Mesodermal cell (in vitro differentiated cells): ENCODE measurements at regions not wholly inside any gene's neighbourhood (a gene's known extent, or its start where the extent isn't known, plus 50 kb on each side); places are given as distances from the start of the nearest gene placed in this dataset.
"Not testable (repeated sequence)": the region's sequence is repeated elsewhere in the genome, so short reads cannot be mapped to it uniquely, and the experiment has no call there.

Source experiments
- H3K27ac ChIP-seq: 2 replicates; pipeline ENCODE4 v1.7.0; 2013; ENCODE audit warnings: mild to moderate bottlenecking, low read depth, low read length, moderate library complexity; ENCODE audit not compliant: severe bottlenecking
- H3K36me3 ChIP-seq: 2 replicates; pipeline ENCODE4 v1.7.1; 2013; ENCODE audit warnings: mild to moderate bottlenecking, low read length, moderate library complexity; ENCODE audit not compliant: control insufficient read depth, insufficient read depth
- H3K4me1 ChIP-seq: one replicate; pipeline ENCODE4 v1.7.1; 2013; ENCODE audit warnings: mild to moderate bottlenecking, low read length; ENCODE audit not compliant: insufficient read depth, control insufficient read depth, poor library complexity, severe bottlenecking
- H3K4me3 ChIP-seq: 2 replicates; pipeline ENCODE4 v1.7.0; 2013; ENCODE audit warnings: low read length, control low read depth, mild to moderate bottlenecking; ENCODE audit not compliant: insufficient read depth, poor library complexity, severe bottlenecking; ENCODE audit errors: extremely low read depth
- H3K9me3 ChIP-seq: 2 replicates; pipeline ENCODE4 v1.7.1; 2013; ENCODE audit warnings: mild to moderate bottlenecking, low read length, moderate library complexity; ENCODE audit not compliant: control insufficient read depth
- WGBS, 2 experiments: methylation state at CpG; one replicate each; pipeline ENCODE4 v1.1.5; 2013; ENCODE audit warnings: missing lambda C conversion rate in 2 of 2; ENCODE audit not compliant: insufficient coverage in 2 of 2; 5-methylcytosine and 5-hydroxymethylcytosine counted together

- H3K9me3 ChIP-seq = no peaks in the 10 kb centered on the region
- H3K27ac ChIP-seq = no peak overlapping the region
- no peaks in the 10 kb centered on the region for H3K36me3 ChIP-seq
- H3K4me3 ChIP-seq = no peak overlapping the region
- 86 to 93% methylated on average over 8 to 9 of the region's 11 CpGs for WGBS, 2 experiments
- no peaks in the 10 kb centered on the region for H3K4me1 ChIP-seq
These were observed 187.1 kb downstream of the TMEM114 start for GRCh38 chr16:8402981-8403843.

DNA sequence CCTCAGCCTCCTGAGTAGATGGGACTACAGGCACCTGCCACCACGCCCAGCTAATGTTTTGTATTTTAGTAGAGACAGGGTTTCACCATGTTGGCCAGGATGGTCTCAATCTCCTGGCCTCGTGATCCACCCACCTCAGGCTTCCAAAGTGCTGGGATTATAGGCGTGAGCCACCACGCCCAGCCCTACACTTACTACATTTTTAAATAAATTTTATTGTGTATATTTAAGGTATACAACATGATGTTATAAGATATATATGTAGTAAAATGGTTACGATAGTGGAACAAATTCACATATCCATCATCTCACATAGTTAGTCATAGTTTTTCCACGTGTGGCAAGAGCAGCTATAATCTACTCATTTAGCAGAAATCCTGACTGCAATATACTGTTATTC lies 189.6 kb downstream of the TMEM114 start:
- H3K9me3 ChIP-seq, H3K4me1 ChIP-seq, H3K36me3 ChIP-seq, H3K4me3 ChIP-seq, H3K27ac ChIP-seq: not testable (repeated sequence)
- WGBS, 2 experiments = 60 to 70% methylated on average over 1 to 2 of the region's 6 CpGs

GRCh38 chr16:8398548-8398947 lies 191.8 kb downstream of the TMEM114 start:
- Histone ChIP-seq H3K9me3 (no peaks in the 10 kb centered on the region), H3K4me1 (no peaks in the 10 kb centered on the region), H3K27ac (no peak overlapping the region), H3K36me3 (no peaks in the 10 kb centered on the region), H3K4me3 (no peak overlapping the region)
- WGBS, 2 experiments = no CpG with 5 or more reads among the region's 2 CpGs

- Histone ChIP-seq H3K27ac (no peak overlapping the region), H3K9me3 (no peaks in the 10 kb centered on the region)
- 80 to 86% methylated on average over 4 to 5 of the region's 5 CpGs for WGBS, 2 experiments
These were observed 193.1 kb downstream of the TMEM114 start for GRCh38 chr16:8397223-8397622.

DNA sequence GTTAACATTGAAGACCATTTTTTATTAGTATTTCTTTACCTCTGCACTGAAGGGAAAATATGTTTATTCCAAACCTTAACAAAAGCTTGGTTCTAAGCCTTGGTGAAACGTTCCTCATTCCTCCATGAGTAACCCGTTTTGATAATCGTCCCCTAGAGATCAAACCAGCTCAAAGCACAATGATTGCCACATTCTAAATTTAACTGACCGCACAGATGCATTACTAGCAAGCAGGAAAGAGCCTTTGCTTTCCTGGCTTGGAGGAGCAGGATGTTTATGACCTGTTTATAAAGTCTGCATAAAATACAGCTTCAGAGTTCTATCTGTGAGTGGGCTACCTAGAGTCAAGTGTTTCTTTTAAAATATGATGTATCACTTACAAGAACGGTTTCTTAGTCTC lies 193.8 kb downstream of the TMEM114 start:
- Histone ChIP-seq H3K9me3 (no peaks in the 10 kb centered on the region), H3K4me1 (no peaks in the 10 kb centered on the region), H3K36me3 (no peaks in the 10 kb centered on the region), H3K4me3 (no peak overlapping the region), H3K27ac (no peak overlapping the region)
- 79 to 92% methylated on average over 3 of the region's 5 CpGs for WGBS, 2 experiments

More at GRCh38 chr16:8397223-8397622, 193.1 kb downstream of the TMEM114 start:
- H3K36me3 ChIP-seq = no peaks in the 10 kb centered on the region
- no peaks in the 10 kb centered on the region for H3K4me1 ChIP-seq
- no peak overlapping the region for H3K4me3 ChIP-seq

DNA sequence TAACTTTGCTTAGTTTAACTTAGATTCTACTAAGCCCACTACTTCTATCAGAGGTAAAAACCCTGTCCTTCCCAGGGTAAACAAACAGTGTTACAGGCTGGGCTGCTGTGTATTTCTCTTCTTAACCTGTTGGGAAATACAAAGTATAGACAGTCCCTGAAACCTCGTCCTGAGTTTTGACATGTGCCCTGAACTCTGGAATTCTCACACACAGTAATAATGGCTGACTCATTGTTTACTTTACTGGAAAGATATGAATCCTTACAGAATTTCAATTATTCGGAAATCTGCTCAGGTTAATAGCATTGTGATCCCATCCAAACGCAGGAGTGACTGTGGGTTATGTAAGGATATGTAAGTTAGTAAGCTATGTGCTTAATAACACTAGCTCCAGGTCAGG lies 199.1 kb downstream of the TMEM114 start:
- H3K9me3 ChIP-seq = no peaks in the 10 kb centered on the region
- no peak overlapping the region for H3K27ac ChIP-seq
- H3K36me3 ChIP-seq = no peaks in the 10 kb centered on the region
- H3K4me1 ChIP-seq = no peaks in the 10 kb centered on the region
- no peak overlapping the region for H3K4me3 ChIP-seq
- WGBS, 2 experiments = 82 to 91% methylated on average over 2 to 3 of the region's 3 CpGs

DNA sequence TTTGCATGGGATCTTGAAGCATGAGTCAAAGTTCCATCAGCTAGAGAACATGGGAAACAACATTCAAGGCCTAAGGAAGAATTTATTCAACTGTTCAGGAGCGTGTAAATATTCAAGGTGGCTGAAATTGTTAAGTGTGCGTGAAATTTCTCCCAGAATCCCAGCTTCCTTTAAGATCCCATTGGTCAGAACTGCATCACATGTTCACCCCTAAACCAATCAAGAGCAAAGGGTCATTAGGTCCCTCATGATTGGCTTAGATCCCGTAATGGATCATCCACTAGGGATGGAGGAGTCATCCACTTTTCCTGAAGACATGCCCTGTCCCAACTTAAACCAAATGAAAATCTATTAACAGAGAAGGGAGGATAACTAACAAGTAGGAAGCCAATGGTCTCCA lies 201.6 kb downstream of the TMEM114 start:
- Histone ChIP-seq H3K4me3 (no peak overlapping the region), H3K4me1 (no peaks in the 10 kb centered on the region), H3K27ac (no peak overlapping the region), H3K9me3 (no peaks in the 10 kb centered on the region), H3K36me3 (no peaks in the 10 kb centered on the region)
- 95% methylated on average over 2 of the region's 3 CpGs; no CpG with 5 or more reads in 1 of the 2 experiments for WGBS, 2 experiments

DNA sequence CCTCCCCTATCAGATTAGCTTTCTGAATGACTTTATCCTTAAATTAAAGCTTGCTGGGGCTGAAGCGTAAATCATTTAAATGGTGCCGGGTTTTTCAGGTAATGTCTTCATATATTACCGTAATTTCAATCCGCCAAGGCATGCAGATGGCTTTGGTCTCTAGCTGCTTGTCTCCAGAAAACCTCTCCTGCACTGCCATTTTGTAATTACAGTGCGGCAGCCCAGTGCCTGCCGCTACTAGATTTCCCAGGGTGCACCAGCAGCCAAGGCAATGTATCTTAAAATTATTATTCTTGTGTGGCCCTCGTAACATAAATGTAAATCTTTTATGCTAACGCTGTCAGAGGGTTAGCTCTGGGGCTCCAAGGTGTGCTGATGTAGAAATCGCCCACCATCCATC lies 208.5 kb downstream of the TMEM114 start:
- no peaks in the 10 kb centered on the region for H3K36me3 ChIP-seq
- no peak overlapping the region for H3K4me3 ChIP-seq
- H3K4me1 ChIP-seq = no peaks in the 10 kb centered on the region
- WGBS, 2 experiments = 97 to 100% methylated on average over 5 to 9 of the region's 9 CpGs
- H3K27ac ChIP-seq = no peak overlapping the region
- H3K9me3 ChIP-seq = no peaks in the 10 kb centered on the region

- WGBS, 2 experiments = 82 to 83% methylated on average over 1 to 3 of the region's 6 CpGs
- H3K4me3 ChIP-seq = no peak overlapping the region
- H3K9me3 ChIP-seq = no peaks in the 10 kb centered on the region
These were observed 210.0 kb downstream of the TMEM114 start for GRCh38 chr16:8380311-8380710.

GRCh38 chr16:8377864-8378263 lies 212.4 kb downstream of the TMEM114 start:
- 100% methylated on average over 1 of the region's 3 CpGs; no CpG with 5 or more reads in 1 of the 2 experiments for WGBS, 2 experiments
- Histone ChIP-seq H3K9me3 (no peaks in the 10 kb centered on the region), H3K4me3 (no peak overlapping the region), H3K36me3 (no peaks in the 10 kb centered on the region), H3K4me1 (peaks cover 14% of the 10 kb centered on the region), H3K27ac (no peak overlapping the region)

More at GRCh38 chr16:8380311-8380710, 210.0 kb downstream of the TMEM114 start:
- Histone ChIP-seq H3K4me1 (no peaks in the 10 kb centered on the region), H3K36me3 (no peaks in the 10 kb centered on the region), H3K27ac (no peak overlapping the region)

DNA sequence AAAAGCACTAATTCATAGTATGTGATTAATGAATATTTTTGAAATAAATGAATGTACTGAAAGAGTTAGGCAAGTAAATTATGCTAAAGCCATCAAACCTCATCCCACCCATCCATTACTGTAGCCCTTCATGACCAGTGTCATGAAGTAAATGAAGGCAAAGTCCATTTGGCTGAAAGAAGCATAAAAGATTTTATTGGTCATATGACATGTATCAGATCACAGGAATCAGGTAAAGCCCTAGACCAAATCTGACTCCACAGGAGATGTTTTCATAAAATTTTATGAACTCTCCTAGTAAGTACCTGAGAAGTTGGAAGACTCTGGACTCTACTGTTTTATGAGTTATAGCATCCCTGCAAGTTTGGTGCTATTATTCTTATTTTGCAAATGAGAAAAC lies 213.5 kb downstream of the TMEM114 start:
- H3K4me1 ChIP-seq = peaks cover 14% of the 10 kb centered on the region
- no peak overlapping the region for H3K4me3 ChIP-seq
- no peak overlapping the region for H3K27ac ChIP-seq
- H3K9me3 ChIP-seq = no peaks in the 10 kb centered on the region
- no peaks in the 10 kb centered on the region for H3K36me3 ChIP-seq
